Sigmoid colon (tissue), 6 donors: ENCODE measurements at regions not wholly inside any gene's neighbourhood (a gene's known extent, or its start where the extent isn't known, plus 50 kb on each side); places are given as distances from the start of the nearest gene placed in this dataset.
A peak's percentile ranks its signal among the peaks of the same experiment; 100 is the strongest.

Experiments used
- DNase-seq: peaks from one replicate; pipeline ENCODE4 v3.0.0-alpha.2; 2019
- H3K27ac ChIP-seq, 4 donors: fragments of 200-600 bp; sonication (generic); one replicate each; pipeline ENCODE4 v1.5.1; 2016 to 2019; ENCODE audit warnings: mild to moderate bottlenecking in 1 of 4
- H3K27me3 ChIP-seq, 3 donors: fragments of 200-600 bp; sonication (generic); one replicate each; pipeline ENCODE4 v1.5.1; 2019; ENCODE audit warnings: mild to moderate bottlenecking in 1 of 3
- H3K36me3 ChIP-seq, 4 donors: fragments of 200-600 bp; sonication (generic); one replicate each; pipeline ENCODE4 v1.5.1; 2016 to 2019
- H3K4me1 ChIP-seq, 4 donors: fragments of 200-600 bp; sonication (generic); one replicate each; pipeline ENCODE4 v1.5.1; 2017 to 2019
- H3K4me3 ChIP-seq, 4 donors: fragments of 200-600 bp; sonication (generic); one replicate each; pipeline ENCODE4 v1.5.1; 2017 to 2019; ENCODE audit warnings: mild to moderate bottlenecking in 2 of 4, moderate library complexity in 1 of 4
- H3K9me3 ChIP-seq, 4 donors: fragments of 200-600 bp in 3 of 4; sonication (generic) in 3 of 4; one replicate each; pipeline versions ENCODE4 v1.5.1 to v1.6.1; 2013 to 2019
- CTCF ChIP-seq, 4 experiments: fragments of 450-650 bp in 3 of 4; fragments of 200-600 bp in 1 of 4; IDR thresholded peaks; one replicate each; pipeline ENCODE4 v1.5.1; 2016 to 2019; ENCODE audit warnings: antibody characterized with exemption in 4 of 4, mild to moderate bottlenecking in 3 of 4, moderate library complexity in 2 of 4
- EP300 ChIP-seq, 4 donors: sonication (generic); formaldehyde crosslinking; IDR thresholded peaks; one replicate each; pipeline ENCODE4 v1.6.1; 2017; ENCODE audit warnings: antibody characterized with exemption in 4 of 4
- POLR2A ChIP-seq, 2 donors: fragments of 450-650 bp; IDR thresholded peaks; one replicate each; pipeline ENCODE4 v1.6.1; 2016; ENCODE audit warnings: antibody characterized with exemption in 2 of 2, mild to moderate bottlenecking in 2 of 2, moderate library complexity in 2 of 2
- POLR2AphosphoS5 ChIP-seq, 4 donors: sonication (generic); formaldehyde crosslinking; IDR thresholded peaks; one replicate each; pipeline ENCODE4 v1.6.1; 2017; ENCODE audit warnings: antibody characterized with exemption in 4 of 4
- WGBS, 2 donors: extraction: QIAGEN DNeasy Blood & Tissue Kit; methylation state at CpG; one replicate each; pipeline ENCODE4 v1.1.7; 2013; 5-methylcytosine and 5-hydroxymethylcytosine counted together
- intact Hi-C: fragments of 100-400 bp; cut with DNase I; formaldehyde crosslinking; loops from one replicate; pipeline ENCODE4 v1.15.1; 2023
- donor health status: healthy with polysubstance abuse.
- donor health status: healthy.

GRCh38 chr19:32224371-32225244 is 120.8 kb upstream of the ZNF507 start:
- no peak for DNase-seq
- Histone ChIP-seq H3K4me3 (peak overlapping the region in 3 of 4 donors; percentile 8 to 29 (median 23)), H3K27ac (no peak overlapping the region), H3K36me3 (no peaks in the 10 kb centered on the region), H3K27me3 (peaks cover 0 to 5% (median 0%) of the 10 kb centered on the region in 3 donors), H3K4me1 (peaks cover 0 to 7% (median 5%) of the 10 kb centered on the region in 4 donors), H3K9me3 (no peaks in the 10 kb centered on the region)
- TF ChIP-seq CTCF (IDR thresholded peaks at IDR 0.05), result peak; percentile 78 to 100 (median 92)
- TF ChIP-seq EP300 (IDR thresholded peaks at IDR 0.05), result no peak
- no peak for TF ChIP-seq POLR2AphosphoS5 (IDR thresholded peaks at IDR 0.05)
- no peak for TF ChIP-seq POLR2A (IDR thresholded peaks at IDR 0.05)
- intact Hi-C loops, result loop anchor here (2.0 to 5.0 kb wide), 5 partner anchors 182 to 1557 kb away; no protein-coding TSS in a partner anchor
- 6 to 7% methylated on average over 51 of the region's 51 CpGs for WGBS, 2 donors

DNA sequence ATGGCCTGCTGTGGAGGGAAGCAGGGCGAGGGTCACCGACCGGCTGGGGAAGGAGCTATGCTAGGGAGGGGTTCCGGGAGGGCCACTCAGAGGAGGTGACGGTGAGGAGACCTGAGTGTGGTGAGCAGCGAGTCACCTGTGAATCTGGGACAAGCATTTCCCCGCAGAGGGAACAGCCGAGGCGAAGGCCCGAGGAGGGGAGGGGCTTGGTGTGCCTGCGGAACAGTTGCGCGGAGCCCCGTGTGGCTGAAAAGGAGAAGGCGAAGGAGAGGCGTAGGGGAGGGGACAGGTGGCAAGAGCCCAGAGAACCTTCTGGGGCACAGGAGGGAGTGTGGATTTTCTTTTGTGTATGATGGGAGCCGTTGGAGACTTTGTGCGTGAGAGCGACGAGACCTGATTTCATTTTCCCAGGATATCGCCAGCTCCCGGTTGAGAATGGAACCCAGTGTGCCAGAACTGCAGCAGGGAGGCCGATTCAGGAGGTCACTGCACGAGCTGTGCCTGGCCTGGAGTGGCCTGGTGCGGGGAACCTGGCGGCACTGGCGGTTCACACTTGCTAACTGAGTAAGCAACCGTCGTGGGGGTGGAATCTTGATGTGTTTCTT is 117.7 kb upstream of the ZNF507 start:
- Histone ChIP-seq H3K9me3 (no peaks in the 10 kb centered on the region), H3K4me1 (peaks cover 0 to 7% (median 5%) of the 10 kb centered on the region in 4 donors), H3K36me3 (no peaks in the 10 kb centered on the region), H3K27me3 (peaks cover 0 to 12% (median 0%) of the 10 kb centered on the region in 3 donors), H3K27ac (no peak overlapping the region), H3K4me3 (no peak overlapping the region)
- TF ChIP-seq CTCF (IDR thresholded peaks at IDR 0.05), result no peak
- TF ChIP-seq EP300 (IDR thresholded peaks at IDR 0.05), result no peak
- no peak for TF ChIP-seq POLR2AphosphoS5 (IDR thresholded peaks at IDR 0.05)
- TF ChIP-seq POLR2A (IDR thresholded peaks at IDR 0.05), result no peak
- DNase-seq, result no peak
- WGBS, 2 donors, result 81 to 88% methylated on average over 29 of the region's 29 CpGs
- intact Hi-C loops, result loop anchor here (5.0 kb wide), 2 partner anchors 185 to 1560 kb away; no protein-coding TSS in a partner anchor

- 43 to 58% methylated on average over 6 of the region's 6 CpGs for WGBS, 2 donors
- Histone ChIP-seq H3K9me3 (no peaks in the 10 kb centered on the region), H3K4me1 (no peaks in the 10 kb centered on the region), H3K4me3 (no peak overlapping the region), H3K36me3 (no peaks in the 10 kb centered on the region), H3K27me3 (peaks cover 0 to 6% (median 0%) of the 10 kb centered on the region in 3 donors), H3K27ac (no peak overlapping the region)
- TF ChIP-seq EP300 (IDR thresholded peaks at IDR 0.05) (no peak), POLR2A (IDR thresholded peaks at IDR 0.05) (no peak), CTCF (IDR thresholded peaks at IDR 0.05) (no peak), POLR2AphosphoS5 (IDR thresholded peaks at IDR 0.05) (no peak)
- no peak for DNase-seq
- intact Hi-C loops, result no loop called here
Measured at GRCh38 chr19:32230441-32230840, 115.0 kb upstream of the ZNF507 start.

DNA sequence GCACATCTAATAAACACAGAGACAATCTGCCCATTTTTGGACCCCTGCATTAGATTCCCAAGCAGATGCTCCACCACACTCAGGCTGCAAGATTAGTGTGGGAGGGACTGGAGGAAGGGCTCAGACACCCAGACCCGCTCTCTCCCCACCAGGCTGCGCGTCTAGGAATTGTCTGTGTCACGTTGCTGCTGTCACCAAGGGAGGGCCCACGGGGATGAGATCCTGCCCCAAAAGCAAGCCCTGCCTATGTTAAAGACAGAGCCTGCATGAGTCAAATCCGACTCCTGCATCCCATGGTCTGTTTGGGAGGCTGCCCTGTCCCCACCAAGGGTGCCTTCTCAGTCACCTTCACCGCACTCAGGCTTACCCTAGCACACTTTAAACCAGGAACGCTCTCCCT is 114.4 kb upstream of the ZNF507 start:
- H3K36me3 ChIP-seq, result no peaks in the 10 kb centered on the region
- DNase-seq, result no peak
- no peaks in the 10 kb centered on the region for H3K4me1 ChIP-seq
- no peak overlapping the region for H3K4me3 ChIP-seq
- intact Hi-C loops, result no loop called here
- peaks cover 0 to 6% (median 0%) of the 10 kb centered on the region in 3 donors for H3K27me3 ChIP-seq
- 78 to 85% methylated on average over 8 of the region's 8 CpGs for WGBS, 2 donors
- no peaks in the 10 kb centered on the region for H3K9me3 ChIP-seq
- TF ChIP-seq EP300 (IDR thresholded peaks at IDR 0.05) (no peak), POLR2A (IDR thresholded peaks at IDR 0.05) (no peak), POLR2AphosphoS5 (IDR thresholded peaks at IDR 0.05) (no peak), CTCF (IDR thresholded peaks at IDR 0.05) (no peak)
- no peak overlapping the region for H3K27ac ChIP-seq
